NCI-H2196 treated with DMSO at 0.1 percent for 48 hours (cell line): ENCODE measurements at regions not wholly inside any gene's neighbourhood (a gene's known extent, or its start where the extent isn't known, plus 50 kb on each side); places are given as distances from the start of the nearest gene placed in this dataset.

Source experiments
- DNase-seq: peaks from one replicate; lab custom pipeline; 2025; ENCODE audit not compliant: unreplicated experiment; lab: John Stamatoyannopoulos, UW

- DNase-seq, result no peak
These were observed 91.5 kb downstream of the TEX51 start for GRCh38 chr2:126990200-126990599.

DNA sequence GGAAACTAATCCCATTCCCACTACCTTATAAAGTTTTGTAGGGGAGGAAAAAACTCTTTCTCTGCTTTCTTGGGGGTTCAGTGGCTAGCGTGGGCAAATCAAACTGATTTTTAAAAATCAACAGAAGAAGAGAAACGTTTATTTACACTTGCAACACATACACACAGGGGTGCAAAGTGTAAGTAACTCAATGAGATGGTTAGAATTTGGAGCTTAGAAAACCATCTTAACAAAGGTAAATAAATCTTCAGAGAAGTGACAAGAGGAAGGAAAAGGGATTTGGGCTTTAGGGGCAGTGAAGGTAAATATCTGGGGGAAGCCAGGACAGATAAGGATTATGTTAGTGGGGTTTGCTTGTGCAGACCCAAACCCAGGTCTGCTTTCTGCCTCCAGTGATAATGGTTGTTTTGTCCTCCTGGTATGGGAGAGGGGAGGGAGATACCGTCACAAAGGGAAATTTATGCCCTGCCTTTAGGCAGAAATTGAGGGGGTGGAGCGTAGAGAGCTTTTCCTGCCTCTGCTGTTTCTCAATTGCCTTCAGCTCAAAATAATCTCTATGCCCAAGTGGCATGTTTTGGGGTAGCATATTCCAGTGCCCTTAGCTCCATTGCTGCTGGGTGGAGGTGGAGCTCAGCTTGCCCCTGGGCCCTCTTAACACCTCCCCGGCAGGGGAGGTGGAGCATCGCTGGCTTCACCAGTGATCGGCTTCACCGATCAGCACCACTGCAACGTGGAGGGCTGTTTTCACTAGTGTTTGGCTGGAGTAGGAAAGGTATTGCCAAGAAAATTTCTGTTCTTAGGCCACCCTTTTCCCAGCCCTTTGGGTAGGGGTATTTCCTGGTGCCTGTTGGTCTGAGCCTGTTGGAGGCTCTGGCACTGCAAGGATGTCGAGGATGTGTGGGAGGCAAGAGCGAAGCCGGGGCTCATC, 92.2 kb downstream of the TEX51 start:
- DNase-seq, result no peak

DNA sequence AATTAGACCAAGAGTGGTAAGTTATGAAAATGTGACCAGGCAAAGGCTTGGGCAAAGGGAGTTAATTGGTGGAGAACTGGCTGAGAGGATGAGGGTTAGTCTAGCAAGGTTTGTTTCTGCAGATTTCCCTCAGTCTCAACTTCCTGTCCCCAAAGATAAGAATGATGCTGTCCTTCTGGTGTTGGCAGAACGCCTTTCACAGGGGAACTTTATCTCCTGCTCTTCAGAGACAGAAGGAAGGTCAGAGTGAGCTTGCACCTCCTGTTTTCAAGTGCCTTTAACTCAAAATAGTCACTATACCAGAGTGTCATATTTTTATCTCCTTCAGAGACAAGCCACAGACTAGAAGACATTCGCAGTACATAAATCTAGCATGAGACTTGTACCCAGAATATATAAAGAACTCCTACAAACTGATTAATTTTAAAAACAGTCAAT, 95.7 kb downstream of the TEX51 start:
- no peak for DNase-seq

DNA sequence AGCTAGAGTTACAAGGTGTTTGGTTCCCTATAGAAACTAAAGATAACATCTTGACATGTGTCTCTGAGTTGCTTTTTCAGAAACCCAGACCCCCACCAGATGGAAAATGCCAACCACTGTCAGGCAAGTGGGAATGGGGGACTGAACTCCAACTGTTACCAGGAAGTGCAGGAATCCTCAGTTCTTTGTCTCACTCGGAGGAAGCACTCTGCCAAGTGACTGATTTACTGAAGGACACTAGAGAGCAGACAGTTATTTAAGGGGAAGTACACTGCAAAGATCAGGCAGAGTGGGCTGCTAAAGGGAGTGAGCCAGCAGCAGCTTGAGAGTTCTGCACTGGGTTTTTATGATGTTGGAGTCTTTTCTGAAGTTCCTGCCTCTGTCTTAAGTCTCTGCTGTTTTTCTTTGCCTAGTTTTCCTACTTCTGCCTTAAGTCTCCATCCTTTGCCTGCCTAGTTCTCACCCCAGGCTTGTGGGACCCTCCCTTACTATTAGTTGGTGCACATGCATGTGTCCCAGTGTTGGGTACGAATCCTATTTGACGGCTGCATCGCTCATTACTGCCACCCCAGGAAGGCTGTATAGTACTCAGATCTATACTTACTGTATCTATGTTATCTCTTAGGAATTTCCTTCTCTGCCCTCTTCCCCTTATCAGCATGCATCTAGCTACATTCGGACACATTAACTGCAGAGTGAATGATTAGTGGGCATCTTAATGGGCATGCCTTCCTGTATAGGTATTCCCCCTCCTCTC, 97.1 kb downstream of the TEX51 start:
- no peak for DNase-seq

DNA sequence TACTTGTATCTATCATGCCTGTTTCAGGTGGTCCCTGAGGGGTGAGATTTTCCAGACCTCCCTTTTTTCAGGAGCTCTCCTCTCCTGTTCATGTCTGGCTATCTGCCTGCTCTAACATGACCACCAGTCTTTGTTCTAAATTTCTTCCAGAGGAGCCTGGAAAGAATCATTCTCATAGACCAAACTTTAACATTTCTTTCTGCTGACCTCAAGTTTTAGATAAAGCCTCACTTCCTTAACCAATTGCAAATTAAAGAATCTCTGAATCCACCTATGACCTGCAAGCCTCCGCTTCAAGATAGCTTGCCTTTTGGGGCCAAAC, 97.6 kb downstream of the TEX51 start:
- no peak for DNase-seq
